HG03108 (cell line): ENCODE measurements at regions not wholly inside any gene's neighbourhood (a gene's known extent, or its start where the extent isn't known, plus 50 kb on each side); places are given as distances from the start of the nearest gene placed in this dataset.
A peak's percentile ranks its signal among the peaks of the same experiment; 100 is the strongest.

Experiments used
- ATAC-seq: cut with Tn5 transposase; IDR thresholded peaks from one replicate; pipeline ENCODE4 v1.9.1; 2021; ENCODE audit warnings: moderate library complexity; ENCODE audit not compliant: unreplicated experiment

- ATAC-seq: peak; percentile 100
Measured at GRCh38 chr5:124444147-124444775, 302.2 kb downstream of the ZNF608 start.

- ATAC-seq: no peak
Measured at GRCh38 chr5:124440471-124440870, 306.0 kb downstream of the ZNF608 start.

GRCh38 chr5:124439609-124440008 lies 306.8 kb downstream of the ZNF608 start:
- ATAC-seq: no peak

GRCh38 chr5:124438903-124439281 lies 307.5 kb downstream of the ZNF608 start:
- ATAC-seq: no peak

- no peak for ATAC-seq
Measured at GRCh38 chr5:124438026-124438902, 308.2 kb downstream of the ZNF608 start.

GRCh38 chr5:124436294-124436693 lies 310.1 kb downstream of the ZNF608 start:
- ATAC-seq: no peak

GRCh38 chr5:124433170-124433569 lies 313.3 kb downstream of the ZNF608 start:
- no peak for ATAC-seq

- no peak for ATAC-seq
Measured at GRCh38 chr5:124421584-124421983, 324.9 kb downstream of the ZNF608 start.

GRCh38 chr5:124420952-124421351 lies 325.5 kb downstream of the ZNF608 start:
- ATAC-seq: no peak

- ATAC-seq: no peak
Measured at GRCh38 chr5:124419531-124419930, 326.9 kb downstream of the ZNF608 start.

GRCh38 chr5:124418390-124418789 lies 328.0 kb downstream of the ZNF608 start:
- no peak for ATAC-seq

GRCh38 chr5:124417196-124417595 lies 329.2 kb downstream of the ZNF608 start:
- ATAC-seq: no peak

GRCh38 chr5:124416627-124417026 lies 329.8 kb downstream of the ZNF608 start:
- no peak for ATAC-seq

GRCh38 chr5:124414973-124415372 lies 331.5 kb downstream of the ZNF608 start:
- no peak for ATAC-seq

GRCh38 chr5:124410539-124411488 lies 335.6 kb downstream of the ZNF608 start:
- peak; percentile 95 for ATAC-seq

- no peak for ATAC-seq
Measured at GRCh38 chr5:124408738-124409453, 337.5 kb downstream of the ZNF608 start.

- no peak for ATAC-seq
Measured at GRCh38 chr5:124404796-124405195, 341.6 kb downstream of the ZNF608 start.

- ATAC-seq: no peak
Measured at GRCh38 chr5:124403281-124403680, 343.2 kb downstream of the ZNF608 start.

GRCh38 chr5:124402144-124402581 lies 344.3 kb downstream of the ZNF608 start:
- no peak for ATAC-seq

GRCh38 chr5:124401476-124402143 lies 344.8 kb downstream of the ZNF608 start:
- no peak for ATAC-seq
